H1 (cell line): ENCODE measurements at regions not wholly inside any gene's neighbourhood (a gene's known extent, or its start where the extent isn't known, plus 50 kb on each side); places are given as distances from the start of the nearest gene placed in this dataset.

Experiments used
- BRCA1 ChIP-seq: IDR thresholded peaks from 2 replicates; pipeline ENCODE4 v1.6.1; 2012; ENCODE audit warnings: low read depth, low read length, improper control_type of control experiment
- NANOG ChIP-seq: IDR thresholded peaks from 2 replicates; pipeline ENCODE4 v1.6.1; 2011; ENCODE audit warnings: low read length, low read depth, mild to moderate bottlenecking, inconsistent platforms; ENCODE audit not compliant: insufficient read depth, poor library complexity, severe bottlenecking
- POU5F1 ChIP-seq: IDR thresholded peaks from 2 replicates; pipeline ENCODE4 v1.6.1; 2011; ENCODE audit warnings: low read depth, mild to moderate bottlenecking, low read length, moderate library complexity
- SAP30 ChIP-seq: fragments of 300-600 bp; sonication (generic); IDR thresholded peaks from 2 replicates; pipeline ENCODE4 v1.7.1; 2012; ENCODE audit warnings: low read length, moderate library complexity, mild to moderate bottlenecking, inconsistent platforms; ENCODE audit not compliant: insufficient read depth, insufficient replicate concordance
- TCF12 ChIP-seq: IDR thresholded peaks from 2 replicates; pipeline ENCODE4 v1.6.1; 2011; ENCODE audit warnings: low read depth, mild to moderate bottlenecking, low read length

DNA sequence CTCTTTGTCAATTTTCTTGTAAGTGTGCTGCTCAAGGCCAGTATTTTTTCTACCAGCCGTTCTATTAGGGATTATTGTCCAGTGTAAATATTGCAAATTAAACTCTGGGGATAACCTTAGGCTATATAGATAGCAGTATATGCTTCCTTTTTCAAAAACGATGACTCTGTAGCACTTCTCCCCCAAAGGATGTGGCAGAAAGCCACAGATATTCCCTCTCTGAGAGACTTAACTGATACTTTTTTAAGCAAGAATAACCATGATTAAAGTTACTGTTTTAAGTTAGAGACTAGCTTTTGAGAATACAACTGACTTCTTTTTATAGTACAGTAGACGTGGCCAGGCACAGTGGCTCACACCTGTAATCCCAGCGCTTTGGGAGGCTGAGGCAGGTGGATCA, 130.0 kb downstream of the FHIP1A start (continued):
- TF ChIP-seq TCF12: no peak
- no peak for TF ChIP-seq POU5F1
- no peak for TF ChIP-seq NANOG
- TF ChIP-seq BRCA1: no peak
- TF ChIP-seq SAP30: no peak
- TF ChIP-seq, all 59 proteins: peak for 0
